Medulla oblongata (tissue), 1 donor: ENCODE measurements at regions not wholly inside any gene's neighbourhood (a gene's known extent, or its start where the extent isn't known, plus 50 kb on each side); places are given as distances from the start of the nearest gene placed in this dataset.
"Not testable (repeated sequence)": the region's sequence is repeated elsewhere in the genome, so short reads cannot be mapped to it uniquely, and the experiment has no call there.

Experiments
- DNase-seq: peaks from one replicate; pipeline ENCODE4 v3.0.0-alpha.2; 2015; ENCODE audit errors: extremely low spot score

- DNase-seq = not testable (repeated sequence)
These were observed 134.1 kb upstream of the TEKT4 start for GRCh38 chr2:94737145-94737544.

- DNase-seq = not testable (repeated sequence)
These were observed 133.4 kb upstream of the TEKT4 start for GRCh38 chr2:94737736-94738342.

GRCh38 chr2:94753466-94753998, 117.7 kb upstream of the TEKT4 start:
- no peak for DNase-seq

- DNase-seq = no peak
These were observed 112.7 kb upstream of the TEKT4 start for GRCh38 chr2:94758546-94758945.

GRCh38 chr2:94759211-94759610, 112.0 kb upstream of the TEKT4 start:
- DNase-seq = no peak

GRCh38 chr2:94762600-94762999, 108.6 kb upstream of the TEKT4 start:
- no peak for DNase-seq

DNA sequence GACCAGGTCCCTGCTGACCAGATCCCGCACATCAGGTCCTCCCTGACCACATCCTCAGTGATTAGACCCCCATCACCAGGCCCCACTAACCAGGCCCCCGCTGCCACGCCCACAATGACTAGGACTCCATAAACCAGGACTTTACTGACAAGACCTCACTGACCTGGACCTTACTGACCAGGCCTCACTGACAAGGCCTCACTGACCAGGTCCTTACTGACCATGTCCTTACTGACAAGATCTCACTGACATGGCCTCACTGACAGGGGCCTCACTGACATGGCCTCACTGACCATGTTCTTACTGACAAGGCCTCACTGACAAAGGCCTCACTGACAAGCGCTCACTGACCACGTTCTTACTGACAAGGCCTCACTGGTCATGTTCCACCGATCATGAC, 107.9 kb upstream of the TEKT4 start:
- DNase-seq = no peak

DNA sequence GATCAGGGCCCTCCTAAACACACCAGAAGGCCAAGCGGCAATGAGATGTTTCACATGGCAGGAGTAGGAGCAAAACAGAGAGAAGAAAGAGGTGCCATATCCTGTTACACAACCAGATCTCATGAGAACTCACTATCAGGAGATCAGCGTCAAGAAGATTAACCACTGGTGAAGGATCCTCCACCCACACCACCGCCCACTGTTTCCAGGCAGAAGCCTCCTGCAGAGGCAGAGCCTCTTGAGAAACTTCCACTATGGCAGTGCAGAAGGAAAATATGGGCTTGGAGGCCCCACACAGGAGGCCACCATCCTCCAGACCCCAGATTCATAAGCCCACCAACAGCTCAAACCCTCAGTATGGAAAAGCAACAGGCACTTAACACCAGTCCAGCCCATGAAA, 106.9 kb upstream of the TEKT4 start:
- not testable (repeated sequence) for DNase-seq

DNA sequence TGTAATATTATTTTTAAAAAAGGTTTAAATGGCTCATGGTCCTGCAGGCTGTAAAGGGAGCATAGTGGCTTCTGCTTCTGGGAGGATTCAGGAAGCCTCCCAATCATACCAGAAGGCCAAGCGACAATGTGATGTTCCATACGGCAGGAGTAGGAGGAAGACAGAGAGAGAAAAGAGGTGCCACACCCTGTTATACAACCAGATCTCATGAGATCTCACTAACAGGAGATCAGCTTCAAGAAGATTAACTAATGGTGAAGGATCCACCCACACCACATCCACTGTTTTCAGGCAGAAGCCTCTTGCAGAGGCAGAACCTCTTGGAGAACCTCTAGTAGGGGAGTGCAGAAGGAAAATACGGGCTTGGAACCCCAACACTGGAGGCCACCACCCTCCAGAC, 103.9 kb upstream of the TEKT4 start:
- DNase-seq = no peak

GRCh38 chr2:94769733-94770132, 101.5 kb upstream of the TEKT4 start:
- no peak for DNase-seq

DNA sequence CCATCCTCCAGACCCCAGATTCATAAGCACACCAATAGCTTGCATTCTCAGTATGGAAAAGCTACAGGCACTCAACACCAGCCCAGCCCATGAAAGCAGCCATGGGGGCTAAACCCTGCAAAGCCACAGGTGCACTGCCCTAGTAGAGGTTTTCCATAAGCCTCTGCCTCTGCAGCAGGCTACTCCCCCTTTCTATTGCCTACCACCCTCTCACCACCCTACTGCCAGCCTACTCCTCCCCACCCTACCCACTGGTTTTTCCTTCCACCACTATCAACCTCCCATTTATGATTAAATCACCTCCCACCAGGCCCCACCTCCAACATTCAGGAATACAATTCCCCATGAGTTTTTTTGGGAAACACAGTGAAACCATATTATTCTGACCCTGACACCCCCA, 96.4 kb upstream of the TEKT4 start:
- DNase-seq = no peak

DNA sequence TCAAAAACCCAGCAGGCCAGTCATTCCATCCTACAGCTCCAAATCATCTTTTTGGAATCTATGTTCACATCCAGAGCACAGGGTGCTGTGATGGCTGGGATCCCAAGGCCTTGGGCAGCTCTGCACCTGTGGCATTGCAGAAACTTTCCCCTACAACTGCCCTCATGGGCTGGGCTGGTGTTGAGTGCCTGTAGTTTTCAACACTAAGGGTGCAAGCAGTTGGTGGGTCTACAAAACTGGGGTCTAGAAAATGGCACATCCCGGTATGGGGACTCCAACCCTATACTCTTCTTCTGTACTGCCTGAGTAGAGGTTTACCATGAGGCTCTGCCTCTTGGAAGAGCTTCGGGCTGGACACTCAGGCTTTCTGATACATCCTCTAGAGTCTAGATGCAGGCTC, 95.2 kb upstream of the TEKT4 start:
- no peak for DNase-seq

GRCh38 chr2:94785105-94785504, 86.1 kb upstream of the TEKT4 start:
- DNase-seq = not testable (repeated sequence)

DNA sequence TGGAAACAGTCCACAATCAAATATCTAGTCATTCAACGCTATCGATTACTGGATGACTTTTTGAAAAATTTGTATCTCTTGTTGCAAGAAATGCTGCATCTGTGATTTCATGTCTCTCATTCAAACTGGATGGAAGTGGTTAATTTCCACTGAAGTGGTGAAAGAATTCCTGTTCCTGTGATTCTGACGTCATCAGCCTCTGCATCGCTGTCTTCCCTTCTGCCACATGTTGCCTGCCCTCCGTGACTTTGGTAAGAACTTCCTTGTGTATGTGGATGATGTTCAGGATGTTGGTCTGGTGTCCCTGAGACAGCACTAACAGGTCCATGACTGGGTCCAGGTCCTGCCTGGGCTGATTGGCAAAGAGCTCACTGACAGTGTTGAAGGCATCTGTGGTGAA, 84.8 kb upstream of the TEKT4 start:
- DNase-seq = not testable (repeated sequence)

DNA sequence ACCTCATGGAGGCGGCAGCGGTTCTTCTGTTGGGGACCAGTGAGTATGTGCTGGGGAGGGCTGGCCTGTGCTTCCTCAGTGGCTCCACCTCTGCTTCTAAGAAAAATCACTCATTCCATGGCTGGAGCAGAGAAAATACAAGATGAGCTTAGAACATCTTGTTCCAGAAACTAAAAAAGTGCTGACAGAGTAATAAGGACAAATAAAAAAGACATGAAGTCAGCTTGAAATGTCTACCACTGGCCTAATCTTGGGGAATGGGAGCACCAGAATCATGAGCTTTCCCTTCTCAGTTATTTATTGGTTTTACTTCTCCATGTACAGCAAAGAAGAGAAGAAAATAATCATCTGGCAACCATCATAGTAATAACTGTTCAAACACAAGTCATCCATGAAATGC, 81.1 kb upstream of the TEKT4 start:
- DNase-seq = not testable (repeated sequence)

DNA sequence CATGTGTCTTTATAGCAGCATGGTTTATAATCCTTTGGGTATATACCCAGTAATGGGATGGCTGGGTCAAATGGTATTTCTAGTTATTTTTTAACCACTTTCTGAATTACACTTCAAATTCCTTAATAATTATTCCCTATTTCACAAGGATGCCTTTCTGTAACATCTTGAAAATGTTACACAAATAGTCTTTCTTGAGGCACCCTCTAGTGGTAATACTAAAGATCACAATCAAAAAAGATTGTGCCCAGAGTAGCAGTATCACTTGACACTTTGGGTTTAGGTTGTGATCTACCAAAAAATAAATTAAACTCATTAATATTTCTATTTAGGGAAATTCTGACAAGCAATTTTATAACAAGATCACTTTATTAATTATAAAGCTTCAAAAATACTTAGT, 74.0 kb upstream of the TEKT4 start:
- DNase-seq = peak; percentile 6
